HG03354 (cell line): ENCODE measurements at regions not wholly inside any gene's neighbourhood (a gene's known extent, or its start where the extent isn't known, plus 50 kb on each side); places are given as distances from the start of the nearest gene placed in this dataset.
"Not testable (repeated sequence)": the region's sequence is repeated elsewhere in the genome, so short reads cannot be mapped to it uniquely, and the experiment has no call there.

ENCODE experiments used
- ATAC-seq: cut with Tn5 transposase; IDR thresholded peaks from one replicate; pipeline ENCODE4 v1.9.1; 2021; ENCODE audit warnings: mild to moderate bottlenecking; ENCODE audit not compliant: unreplicated experiment, poor library complexity, severe bottlenecking

DNA sequence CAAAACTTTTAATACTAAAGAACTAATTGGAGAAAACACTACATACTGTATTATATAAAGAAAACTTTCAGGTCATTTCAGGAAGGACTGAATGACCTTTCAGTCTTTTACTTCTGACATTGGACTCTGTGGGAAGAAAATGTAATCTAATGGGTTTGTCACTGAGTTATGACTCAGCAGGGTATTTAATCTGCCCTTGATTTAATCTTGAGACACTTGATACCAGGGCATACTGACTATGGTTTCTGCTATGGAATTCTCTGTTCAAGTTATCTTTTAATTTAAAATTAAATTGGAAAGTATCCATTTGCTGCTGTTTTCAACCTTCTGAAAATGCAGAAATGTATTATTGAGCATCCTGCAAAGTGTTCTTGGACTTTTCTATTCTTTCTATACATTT, 354.2 kb upstream of the GALNT5 start:
- ATAC-seq = no peak

DNA sequence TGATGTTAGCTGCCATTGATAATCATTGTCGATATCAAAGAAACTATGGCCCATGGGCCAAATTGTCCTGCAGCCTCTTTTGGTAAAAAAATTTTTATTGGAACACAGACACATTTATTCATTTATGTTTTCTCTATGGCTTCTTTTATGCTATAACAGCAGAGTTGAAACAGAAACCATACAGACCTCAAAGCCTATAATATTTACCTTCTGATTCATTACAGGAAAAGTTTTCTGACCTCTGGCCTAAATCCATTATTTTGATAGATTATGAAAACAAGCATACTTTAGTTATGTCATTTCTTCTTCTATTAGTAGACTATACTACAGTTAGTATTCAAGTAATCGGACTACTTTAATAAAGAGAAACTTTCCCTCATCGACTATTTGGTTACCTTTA, 349.7 kb upstream of the GALNT5 start:
- peak; percentile 72 for ATAC-seq

DNA sequence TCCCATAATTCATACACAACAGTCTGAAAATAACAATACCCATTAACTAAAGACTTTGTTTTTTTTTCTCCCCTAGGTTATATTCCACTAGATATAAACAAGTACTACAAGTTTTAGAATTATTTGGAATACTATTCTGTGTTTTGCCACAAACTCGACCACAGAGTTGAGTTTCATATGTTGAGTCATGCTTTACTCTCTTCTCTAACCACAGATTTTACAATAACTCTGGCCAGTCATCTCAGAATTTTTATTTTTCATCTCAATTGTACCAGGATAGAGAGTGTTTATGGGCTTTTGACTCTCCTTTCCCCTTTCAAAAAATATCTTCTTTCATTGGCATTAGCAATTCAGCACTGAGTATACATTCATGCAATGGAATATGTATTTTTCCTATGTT, 348.7 kb upstream of the GALNT5 start:
- ATAC-seq = peak; percentile 87

DNA sequence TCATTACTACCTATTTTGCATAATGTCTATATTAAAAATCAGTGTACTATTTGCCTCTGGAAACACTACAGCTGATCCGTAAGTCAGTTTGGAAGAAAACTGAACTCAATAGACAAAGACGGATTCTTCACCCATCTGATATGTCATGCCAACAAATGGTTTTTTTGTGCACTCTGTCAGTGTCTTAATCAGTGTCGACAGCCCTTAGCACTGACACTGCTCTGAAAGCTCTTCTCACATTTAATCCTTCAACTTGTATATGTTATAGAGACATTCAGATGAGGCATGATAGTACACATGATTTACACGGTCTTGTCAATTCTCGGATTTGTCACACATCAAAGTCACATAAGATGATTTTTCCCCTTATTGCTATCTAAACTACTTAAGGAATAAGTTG, 347.5 kb upstream of the GALNT5 start:
- no peak for ATAC-seq

DNA sequence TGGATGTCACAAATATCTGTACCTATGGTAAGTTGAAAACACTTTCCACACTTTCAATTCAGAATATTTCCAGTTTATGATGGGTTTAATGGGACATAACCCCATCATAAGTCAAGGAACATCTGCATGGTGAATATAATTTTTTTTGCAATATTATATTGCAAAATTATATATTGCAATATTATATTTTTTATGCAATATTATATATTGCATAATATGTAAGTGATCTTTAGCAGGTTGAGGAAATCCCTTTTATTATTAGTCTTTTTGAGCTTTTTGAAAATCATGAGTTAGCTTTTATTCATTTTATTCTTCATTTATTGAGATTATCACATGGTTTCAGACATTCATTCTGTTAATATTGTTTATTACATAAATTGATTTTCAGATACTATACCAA, 342.2 kb upstream of the GALNT5 start:
- ATAC-seq = no peak

DNA sequence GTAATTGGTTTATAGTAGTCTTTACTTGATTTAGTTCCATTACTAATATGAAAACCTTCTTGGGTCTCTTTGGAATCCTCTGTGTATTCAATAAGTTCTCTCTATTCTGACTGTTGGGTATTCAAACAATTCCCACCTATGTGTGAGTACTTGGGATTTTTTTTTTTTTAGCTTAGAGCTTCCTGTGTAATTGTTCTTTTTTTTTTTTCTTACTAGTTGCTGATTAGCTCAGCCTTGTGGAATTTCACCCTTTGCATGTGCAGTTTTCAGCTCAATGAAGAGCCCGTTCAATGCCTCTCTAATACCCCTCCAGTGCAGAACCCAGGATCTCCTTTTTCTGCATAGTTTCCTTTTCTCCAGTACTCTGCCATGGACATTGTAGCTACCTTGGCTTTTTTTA, 339.1 kb upstream of the GALNT5 start:
- no peak for ATAC-seq

DNA sequence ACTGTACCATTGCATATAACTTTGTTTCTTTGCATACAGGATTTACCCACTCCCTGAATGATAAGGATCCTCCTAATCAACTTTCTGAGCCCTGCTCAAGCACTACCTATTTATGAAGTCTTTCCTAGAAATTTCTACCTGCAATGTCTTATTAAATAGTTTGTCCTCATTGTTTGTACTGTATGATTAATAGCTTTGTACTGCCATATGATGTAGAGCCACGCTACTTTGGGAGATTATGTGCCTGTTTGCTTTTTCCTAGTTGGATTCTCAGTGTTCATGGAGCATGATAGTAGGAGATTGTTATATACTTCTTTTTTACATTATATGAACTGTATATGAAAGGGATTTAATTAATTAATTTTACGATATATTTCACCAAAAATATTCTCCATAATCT, 327.1 kb upstream of the GALNT5 start:
- no peak for ATAC-seq

DNA sequence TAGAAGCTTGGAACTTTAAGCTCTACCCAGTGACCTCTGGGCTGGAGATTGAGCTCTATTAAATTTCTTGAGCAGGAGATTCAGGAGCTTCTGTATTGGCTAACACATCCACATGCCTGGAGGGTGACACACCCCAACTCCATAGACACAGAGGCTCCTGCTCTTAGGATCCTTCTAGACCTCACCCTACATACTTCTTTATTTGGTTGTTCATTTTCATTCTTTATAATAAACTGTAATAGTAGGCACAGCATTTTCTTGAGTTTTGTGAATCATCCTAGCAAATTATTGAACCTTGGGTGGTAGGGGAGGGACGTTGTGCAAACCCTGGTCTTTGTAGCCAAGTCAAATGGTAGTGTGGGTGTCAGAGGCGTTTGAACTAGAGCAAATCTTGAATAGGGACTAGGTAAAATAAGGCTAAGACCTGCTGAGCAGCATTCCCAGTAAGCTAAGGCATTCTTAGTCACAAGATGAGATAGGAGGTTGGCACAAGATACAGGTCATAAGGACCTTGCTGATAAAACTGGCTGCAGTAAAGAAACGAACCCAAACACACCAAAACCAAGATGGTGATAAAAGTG, 323.8 kb upstream of the GALNT5 start:
- ATAC-seq = no peak

DNA sequence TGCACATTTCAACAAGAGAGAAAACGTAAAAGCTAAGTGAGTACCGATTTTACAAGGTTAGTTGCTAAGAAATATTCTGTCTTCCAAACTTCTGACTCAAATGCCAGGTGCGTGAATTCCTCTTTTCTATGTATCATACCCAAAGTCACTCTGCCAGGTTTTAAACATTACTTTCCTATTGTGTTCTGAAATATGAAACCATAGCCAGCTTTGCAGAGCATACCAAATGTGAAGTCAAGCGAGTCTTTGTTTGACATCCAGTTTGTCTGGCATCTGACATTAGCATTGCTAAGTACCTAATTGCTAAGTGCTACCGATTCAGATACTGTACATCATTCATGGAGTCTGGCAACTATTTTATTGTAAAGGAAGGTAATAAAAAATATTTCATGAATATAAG, 321.9 kb upstream of the GALNT5 start:
- no peak for ATAC-seq

DNA sequence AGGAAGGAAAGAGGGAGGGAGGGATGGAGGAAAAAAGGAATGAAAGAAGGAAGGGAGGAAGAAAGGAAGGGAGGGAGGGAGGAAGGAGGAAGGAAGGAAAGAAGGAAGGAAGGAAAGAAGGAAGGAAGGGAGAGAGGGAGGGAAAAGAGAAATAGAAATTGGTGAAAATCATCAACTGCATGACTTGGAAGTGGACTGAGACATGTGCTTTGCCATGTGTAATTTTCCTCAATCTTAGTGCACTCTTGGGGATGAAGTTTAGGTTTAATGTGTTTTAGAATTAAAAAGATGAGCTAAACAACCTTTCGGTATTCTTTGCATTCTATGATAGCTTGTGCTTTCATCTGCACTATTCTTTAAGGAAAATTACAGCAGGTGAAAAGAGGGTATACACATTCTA, 320.1 kb upstream of the GALNT5 start:
- ATAC-seq = no peak

DNA sequence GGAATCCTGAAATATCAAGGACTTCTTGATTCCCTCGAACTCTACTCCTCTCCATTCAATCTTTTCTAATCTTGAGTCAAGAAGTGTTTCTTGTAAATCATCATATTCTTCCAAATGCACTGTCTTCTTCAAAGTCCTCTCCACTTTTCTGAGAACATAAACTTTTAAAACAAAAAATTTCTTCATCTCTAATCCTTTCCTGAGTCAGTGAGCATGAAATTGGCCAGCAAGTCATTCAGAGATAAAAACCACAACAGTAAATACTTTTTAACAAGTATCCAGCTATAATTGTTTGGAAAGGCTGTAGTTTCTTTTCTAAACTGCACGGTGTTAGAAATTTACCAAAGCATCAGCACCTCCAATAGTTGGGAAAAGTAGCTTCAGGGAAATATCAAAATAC, 312.6 kb upstream of the GALNT5 start:
- ATAC-seq = no peak

DNA sequence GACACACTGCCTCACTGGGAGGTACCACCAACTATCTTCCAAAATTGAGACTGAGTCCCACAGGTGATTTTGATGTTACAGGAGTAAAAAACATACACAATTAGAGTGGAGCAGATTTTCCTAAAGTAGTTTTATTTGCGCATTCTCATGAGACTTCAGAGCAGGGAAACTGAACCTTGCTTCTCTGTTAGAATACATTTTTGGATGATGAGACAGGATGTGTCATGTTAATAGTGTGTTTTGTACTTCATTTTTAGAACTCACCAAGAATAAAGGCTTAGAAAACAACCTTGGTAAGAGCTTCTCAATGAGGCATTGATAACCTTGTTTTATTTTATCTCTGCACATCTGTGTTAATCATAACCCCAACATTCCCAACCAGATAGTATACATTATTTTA, 310.2 kb upstream of the GALNT5 start:
- ATAC-seq = no peak

DNA sequence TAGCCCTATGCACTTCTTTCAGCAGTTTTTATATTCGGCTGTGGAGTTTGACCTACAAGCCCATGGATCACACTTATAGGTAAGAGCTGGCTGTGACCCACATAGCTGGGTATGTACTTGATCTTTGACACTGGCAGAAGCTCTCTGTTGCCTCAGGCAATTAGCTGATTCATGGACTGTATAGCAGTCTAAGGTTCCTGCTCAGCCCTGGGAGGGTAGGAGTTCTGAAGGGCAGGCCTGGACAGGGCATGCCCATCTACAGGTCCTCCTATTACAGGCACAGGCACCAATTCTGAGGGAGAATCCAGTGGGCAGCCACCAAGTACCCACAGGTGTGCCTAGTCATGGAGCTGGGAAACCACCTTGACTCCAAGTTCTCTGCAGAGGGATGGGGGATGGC, 301.8 kb upstream of the GALNT5 start:
- ATAC-seq = no peak

DNA sequence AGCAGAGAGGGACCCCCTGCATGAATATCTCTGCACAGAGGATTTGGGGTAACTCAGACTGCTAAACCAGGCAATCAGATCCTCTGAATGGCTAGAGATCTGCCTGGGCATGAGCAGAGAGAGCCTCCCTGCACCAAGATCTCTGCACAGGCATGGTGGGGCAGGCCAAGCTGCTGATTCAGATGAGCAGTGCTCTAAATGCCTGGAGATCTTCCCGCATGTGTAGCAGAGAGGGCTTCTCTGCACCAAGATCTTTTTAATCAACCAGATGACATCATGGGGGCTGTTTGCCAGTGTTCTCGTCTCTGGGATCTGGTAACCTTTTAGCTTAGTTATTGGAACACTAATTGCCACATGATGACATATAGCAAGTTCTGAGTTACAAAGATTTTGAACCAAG, 301.3 kb upstream of the GALNT5 start:
- no peak for ATAC-seq

DNA sequence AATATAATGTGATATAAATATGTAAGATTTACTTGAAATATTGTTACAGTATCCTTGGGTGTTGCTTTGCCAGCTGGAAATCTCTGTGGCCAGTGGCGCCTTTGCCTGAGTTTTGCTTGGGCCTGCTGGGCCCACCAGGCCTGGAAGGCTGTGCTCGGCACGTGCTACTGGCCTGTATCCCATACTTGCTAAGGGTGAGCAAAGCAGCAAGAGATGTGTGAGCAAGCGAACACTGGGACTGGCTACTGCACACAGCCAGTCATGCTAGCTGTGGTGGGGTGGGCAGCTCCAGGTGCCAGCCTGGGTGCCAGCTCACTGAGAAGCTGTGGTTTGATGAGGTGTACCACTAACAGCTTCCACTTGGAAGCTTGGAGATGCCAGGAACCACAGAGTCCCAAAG, 299.1 kb upstream of the GALNT5 start:
- ATAC-seq = no peak

DNA sequence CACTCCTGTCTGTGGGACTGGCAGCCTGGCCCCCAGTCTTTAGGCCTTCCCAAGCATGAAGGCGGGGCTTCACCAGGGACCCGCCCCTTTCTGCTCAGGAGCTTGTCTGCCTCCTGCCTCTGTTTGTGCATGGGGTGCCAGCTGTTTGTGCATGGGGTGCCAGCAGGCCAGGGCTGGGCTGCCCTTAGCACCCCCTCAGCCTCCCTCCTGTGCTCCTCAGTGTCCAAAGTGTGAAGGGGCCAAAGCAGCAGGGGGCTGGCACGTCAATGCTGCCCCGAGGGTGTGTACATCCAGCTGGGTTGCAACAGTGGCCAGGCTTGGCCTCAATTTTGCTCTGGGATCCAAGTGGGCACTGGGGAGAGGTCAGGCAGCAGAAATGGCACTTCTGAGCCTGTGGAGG, 298.0 kb upstream of the GALNT5 start:
- ATAC-seq = no peak

DNA sequence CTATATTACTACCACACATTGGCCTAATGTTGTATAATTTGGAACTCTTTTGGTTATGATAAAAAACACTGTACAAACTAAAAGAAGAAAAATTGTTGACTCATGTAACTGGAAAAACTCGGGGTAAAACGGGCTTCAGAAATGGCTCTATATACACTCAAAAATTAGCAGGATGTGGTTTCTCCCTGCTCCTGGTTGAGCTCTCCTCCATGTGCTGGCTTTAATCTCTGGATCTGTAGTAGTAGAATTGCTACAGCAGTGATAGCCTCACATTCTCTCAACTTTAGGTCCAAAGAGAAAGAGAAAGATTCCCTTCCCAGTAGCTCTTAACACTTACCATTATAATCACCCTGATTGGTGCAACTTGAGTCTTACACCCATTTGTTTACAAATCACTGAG, 274.9 kb upstream of the GALNT5 start:
- no peak for ATAC-seq

DNA sequence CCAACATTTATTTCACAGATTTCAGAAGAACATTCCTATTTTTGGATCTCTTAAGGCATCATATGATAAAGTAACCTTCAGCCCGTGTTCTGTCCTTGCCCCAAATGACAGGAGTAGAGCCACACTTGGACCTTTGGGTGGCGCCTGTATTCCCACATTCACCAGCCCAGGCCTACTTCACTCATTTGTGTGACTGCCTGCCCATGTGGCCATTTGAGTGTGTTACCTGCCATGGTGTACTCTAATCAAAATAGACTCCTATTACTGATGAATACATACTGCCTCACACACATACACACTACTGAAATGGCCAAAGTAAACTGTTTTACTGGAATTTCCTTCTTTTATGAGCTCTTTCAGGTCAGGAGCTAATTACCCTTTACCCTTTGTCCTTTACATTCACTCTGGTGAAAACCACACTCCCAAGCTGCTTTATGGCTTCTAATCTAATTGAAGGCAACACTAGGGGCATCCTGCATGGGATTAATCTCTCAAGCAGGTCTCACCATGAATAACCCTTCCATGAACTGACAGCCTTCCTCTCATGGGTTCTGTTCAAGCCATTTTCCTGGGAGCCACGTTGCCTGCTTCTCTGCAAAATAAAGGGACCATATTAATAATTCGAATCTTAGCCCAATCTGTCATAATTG, 271.0 kb upstream of the GALNT5 start:
- no peak for ATAC-seq

DNA sequence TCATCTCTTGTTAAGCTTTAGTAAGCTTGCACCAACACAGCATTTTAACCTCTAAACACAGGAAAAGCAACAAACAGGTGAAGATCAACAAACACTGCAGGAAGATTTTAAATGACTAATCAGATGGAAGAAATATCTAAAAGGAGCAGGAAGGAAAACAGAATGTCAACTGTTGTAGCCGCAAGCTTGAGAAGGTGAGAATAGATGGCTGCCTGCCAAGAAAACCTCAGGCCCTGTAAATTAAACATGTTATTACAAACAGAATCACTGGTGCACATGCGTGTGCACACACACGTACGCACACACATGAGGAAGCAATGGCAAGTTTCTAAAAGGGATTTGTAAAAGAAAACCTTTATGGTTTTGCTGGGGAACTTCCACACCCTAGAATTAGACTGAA, 257.8 kb upstream of the GALNT5 start:
- no peak for ATAC-seq

DNA sequence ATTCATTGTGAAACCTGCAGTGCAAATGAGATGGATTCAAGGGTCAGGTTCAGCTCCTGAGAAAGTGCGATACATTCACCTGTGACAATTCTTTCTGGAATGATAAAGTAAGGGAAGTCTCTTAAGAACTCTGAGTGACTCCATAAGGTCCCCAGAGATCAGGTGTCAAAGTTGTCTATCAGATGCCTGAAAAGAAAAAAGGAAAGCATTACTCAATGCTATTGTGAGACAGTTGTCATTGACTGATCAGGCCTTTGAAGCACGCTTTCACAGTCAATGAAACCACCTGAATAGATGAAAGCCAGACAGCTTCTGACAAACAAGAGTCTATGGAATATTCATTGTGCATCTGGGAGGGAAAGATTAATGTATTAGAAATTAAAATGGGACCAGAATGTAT, 252.7 kb upstream of the GALNT5 start:
- no peak for ATAC-seq

DNA sequence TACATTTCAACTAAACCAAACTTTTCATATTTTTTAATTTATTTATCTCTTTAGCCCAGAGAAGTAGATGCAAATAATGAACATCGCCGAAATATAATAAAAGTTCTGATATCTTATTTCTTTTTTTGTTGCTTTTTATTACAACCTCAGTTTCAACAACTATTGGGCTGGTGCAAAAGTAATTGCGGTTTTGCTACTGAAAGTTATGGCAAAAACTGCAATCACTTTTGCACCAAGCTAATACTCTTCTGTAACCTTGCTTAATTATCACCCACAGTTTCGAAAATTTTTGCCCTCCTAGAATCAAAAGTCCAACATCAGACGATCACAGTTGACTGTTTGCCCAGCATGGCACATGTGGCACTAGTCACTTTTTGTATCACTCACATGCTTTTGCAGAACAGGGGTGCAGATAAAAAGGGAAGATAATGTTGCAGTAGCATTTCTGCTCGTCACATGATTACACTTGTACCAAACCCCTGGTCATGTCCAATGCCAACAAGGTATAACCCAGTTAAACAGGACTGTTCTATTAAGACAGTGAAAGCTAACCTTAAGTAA, 242.4 kb upstream of the GALNT5 start:
- ATAC-seq = no peak

DNA sequence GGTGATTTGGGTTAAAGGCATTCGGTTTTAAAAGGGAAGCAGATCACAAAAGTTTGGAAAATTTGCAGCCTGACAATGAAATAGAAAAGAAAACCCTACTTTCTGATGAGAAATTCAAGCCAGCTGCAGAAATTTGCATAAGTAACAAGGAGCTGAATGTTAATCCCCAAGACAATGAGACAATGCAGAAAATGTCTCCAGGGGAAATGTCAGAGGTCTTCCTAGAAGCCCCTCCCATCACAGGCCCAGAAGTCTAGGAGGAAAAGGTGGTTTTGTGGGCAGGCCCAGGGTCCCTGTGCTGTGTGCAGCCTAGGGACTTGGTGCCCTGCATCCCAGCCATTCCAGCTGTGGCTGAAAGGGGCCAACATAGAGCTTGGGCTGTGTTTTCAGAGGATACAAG, 234.2 kb upstream of the GALNT5 start:
- not testable (repeated sequence) for ATAC-seq
